ENCODE measurements at regions not wholly inside any gene's neighbourhood (a gene's known extent, or its start where the extent isn't known, plus 50 kb on each side); places are given as distances from the start of the nearest gene placed in this dataset.

DNA sequence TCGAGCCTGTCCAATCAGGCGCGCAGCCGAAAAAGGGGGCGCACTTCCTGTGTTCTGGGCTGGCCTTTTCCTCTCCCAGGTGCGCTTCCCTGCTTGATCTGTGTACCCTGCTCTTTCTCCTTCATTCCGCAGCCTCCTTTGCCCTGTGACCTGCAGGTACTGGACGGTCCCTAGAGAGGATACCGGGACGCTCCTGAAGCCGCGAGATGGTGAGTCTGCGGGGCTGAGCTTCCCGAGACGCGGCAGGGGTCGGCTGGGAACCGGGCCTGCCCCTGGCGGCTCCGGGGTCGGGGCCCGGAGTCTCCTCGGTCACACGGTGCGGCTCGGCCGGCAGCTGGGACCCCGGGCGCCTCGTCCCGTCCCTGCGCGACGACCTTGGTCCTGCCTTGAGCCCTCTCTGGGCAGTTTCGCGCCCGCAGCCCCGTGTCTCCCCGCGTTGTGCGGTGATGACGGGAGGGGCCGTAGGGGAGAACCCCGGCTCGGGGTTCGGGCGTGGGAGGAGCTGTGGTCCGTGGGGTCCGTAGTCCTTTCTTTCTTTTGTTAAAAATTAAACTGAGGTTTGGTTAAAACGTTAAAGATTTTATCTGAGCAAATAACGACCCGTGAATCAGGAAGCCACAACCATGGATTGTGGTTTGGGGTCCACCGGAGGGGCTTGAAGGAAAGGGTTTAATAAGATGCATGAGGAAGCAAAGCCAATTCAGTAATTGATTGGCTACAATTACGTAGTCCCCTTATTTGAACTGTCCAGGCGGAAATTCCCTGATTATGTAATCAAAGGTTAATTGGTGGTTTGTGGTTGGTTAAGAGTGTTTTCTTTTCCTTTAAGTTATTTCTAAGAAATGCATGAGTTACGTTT, 172.8 kb upstream of the ZNF267 start:
- no peak overlapping the region for H3K27ac ChIP-seq (ENCODE audit: low read length)
- H3K4me2 ChIP-seq (ENCODE audit: low read depth, low read length): peak overlapping the region; percentile 35; the same call in 1 of the 2 replicates
- peak overlapping the region; percentile 69 for H2AFZ ChIP-seq (ENCODE audit: low read length)
- H3K4me1 ChIP-seq (ENCODE audit: low read length): no peaks in the 10 kb centered on the region
- H3K9me2 ChIP-seq (replicated peaks; ENCODE audit: insufficient read depth, low read length): no peaks in the 10 kb centered on the region
- no peaks in the 10 kb centered on the region for H3F3A ChIP-seq (ENCODE audit: insufficient read depth, low read length)
- peak overlapping the region; percentile 50; the same call in 1 of the 2 replicates for H3K9ac ChIP-seq (ENCODE audit: low read length)
- TF ChIP-seq EZH2phosphoT487 (IDR thresholded peaks at IDR 0.05; ENCODE audit: low read length) (no peak), EZH2 (optimal IDR thresholded peaks at IDR 0.05; ENCODE audit: low read depth, low read length) (no peak)
- TF ChIP-seq, protein P1, sequence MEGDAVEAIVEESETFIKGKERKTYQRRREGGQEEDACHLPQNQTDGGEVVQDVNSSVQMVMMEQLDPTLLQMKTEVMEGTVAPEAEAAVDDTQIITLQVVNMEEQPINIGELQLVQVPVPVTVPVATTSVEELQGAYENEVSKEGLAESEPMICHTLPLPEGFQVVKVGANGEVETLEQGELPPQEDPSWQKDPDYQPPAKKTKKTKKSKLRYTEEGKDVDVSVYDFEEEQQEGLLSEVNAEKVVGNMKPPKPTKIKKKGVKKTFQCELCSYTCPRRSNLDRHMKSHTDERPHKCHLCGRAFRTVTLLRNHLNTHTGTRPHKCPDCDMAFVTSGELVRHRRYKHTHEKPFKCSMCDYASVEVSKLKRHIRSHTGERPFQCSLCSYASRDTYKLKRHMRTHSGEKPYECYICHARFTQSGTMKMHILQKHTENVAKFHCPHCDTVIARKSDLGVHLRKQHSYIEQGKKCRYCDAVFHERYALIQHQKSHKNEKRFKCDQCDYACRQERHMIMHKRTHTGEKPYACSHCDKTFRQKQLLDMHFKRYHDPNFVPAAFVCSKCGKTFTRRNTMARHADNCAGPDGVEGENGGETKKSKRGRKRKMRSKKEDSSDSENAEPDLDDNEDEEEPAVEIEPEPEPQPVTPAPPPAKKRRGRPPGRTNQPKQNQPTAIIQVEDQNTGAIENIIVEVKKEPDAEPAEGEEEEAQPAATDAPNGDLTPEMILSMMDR (IDR thresholded peaks at IDR 0.05; ENCODE audit: low read length): no peak
- H3K9me3 ChIP-seq (replicated peaks; ENCODE audit: insufficient read depth, low read length): no peaks in the 10 kb centered on the region
- H3K27me3 ChIP-seq (replicated peaks; ENCODE audit: insufficient read depth, low read length): no peaks in the 10 kb centered on the region
- H3K36me3 ChIP-seq (replicated peaks; ENCODE audit: insufficient read depth, low read length): no peaks in the 10 kb centered on the region
- peak overlapping the region; percentile 66 for H3K4me3 ChIP-seq (ENCODE audit: low read length)
- peak; percentile 63 for DNase-seq
- H3K79me2 ChIP-seq (ENCODE audit: low read length): no peaks in the 10 kb centered on the region
- no peaks in the 10 kb centered on the region for H4K20me1 ChIP-seq (ENCODE audit: insufficient read depth, low read length)

- DNase-seq: no peak
- no peaks in the 10 kb centered on the region for H3K27me3 ChIP-seq (replicated peaks; ENCODE audit: insufficient read depth, low read length)
- no peak overlapping the region for H2AFZ ChIP-seq (ENCODE audit: low read length)
- no peaks in the 10 kb centered on the region for H4K20me1 ChIP-seq (ENCODE audit: insufficient read depth, low read length)
- H3K27ac ChIP-seq (ENCODE audit: low read length): no peak overlapping the region
- TF ChIP-seq EZH2 (optimal IDR thresholded peaks at IDR 0.05; ENCODE audit: low read depth, low read length) (no peak), EZH2phosphoT487 (IDR thresholded peaks at IDR 0.05; ENCODE audit: low read length) (no peak)
- TF ChIP-seq, protein P1 (IDR thresholded peaks at IDR 0.05; ENCODE audit: low read length): no peak
- H3K9me2 ChIP-seq (replicated peaks; ENCODE audit: insufficient read depth, low read length): no peaks in the 10 kb centered on the region
- H3K9ac ChIP-seq (ENCODE audit: low read length): no peak overlapping the region
- H3K79me2 ChIP-seq (ENCODE audit: low read length): no peaks in the 10 kb centered on the region
- H3K4me2 ChIP-seq (ENCODE audit: low read depth, low read length): no peak overlapping the region
- no peaks in the 10 kb centered on the region for H3K4me1 ChIP-seq (ENCODE audit: low read length)
- H3K9me3 ChIP-seq (replicated peaks; ENCODE audit: insufficient read depth, low read length): no peaks in the 10 kb centered on the region
- no peak overlapping the region for H3K4me3 ChIP-seq (ENCODE audit: low read length)
- H3F3A ChIP-seq (ENCODE audit: insufficient read depth, low read length): no peaks in the 10 kb centered on the region
- H3K36me3 ChIP-seq (replicated peaks; ENCODE audit: insufficient read depth, low read length): no peaks in the 10 kb centered on the region
Observed at GRCh38 chr16:31701734-31702133, 171.9 kb upstream of the ZNF267 start.

- H3K36me3 ChIP-seq (replicated peaks; ENCODE audit: insufficient read depth, low read length): no peaks in the 10 kb centered on the region
- no peak overlapping the region for H3K4me2 ChIP-seq (ENCODE audit: low read depth, low read length)
- H3K4me3 ChIP-seq (ENCODE audit: low read length): no peak overlapping the region
Observed at GRCh38 chr16:31702796-31703195, 170.8 kb upstream of the ZNF267 start.

More at GRCh38 chr16:31702796-31703195, 170.8 kb upstream of the ZNF267 start:
- Histone ChIP-seq H3K9me3 (replicated peaks; ENCODE audit: insufficient read depth, low read length) (no peaks in the 10 kb centered on the region), H3K27me3 (replicated peaks; ENCODE audit: insufficient read depth, low read length) (no peaks in the 10 kb centered on the region), H2AFZ (ENCODE audit: low read length) (no peak overlapping the region), H3K9me2 (replicated peaks; ENCODE audit: insufficient read depth, low read length) (no peaks in the 10 kb centered on the region), H4K20me1 (ENCODE audit: insufficient read depth, low read length) (no peaks in the 10 kb centered on the region), H3K9ac (ENCODE audit: low read length) (no peak overlapping the region), H3K79me2 (ENCODE audit: low read length) (no peaks in the 10 kb centered on the region), H3F3A (ENCODE audit: insufficient read depth, low read length) (no peaks in the 10 kb centered on the region), H3K27ac (ENCODE audit: low read length) (no peak overlapping the region), H3K4me1 (ENCODE audit: low read length) (no peaks in the 10 kb centered on the region)
- no peak for TF ChIP-seq EZH2phosphoT487 (IDR thresholded peaks at IDR 0.05; ENCODE audit: low read length)
- no peak for TF ChIP-seq EZH2 (optimal IDR thresholded peaks at IDR 0.05; ENCODE audit: low read depth, low read length)
- TF ChIP-seq, protein P1 (IDR thresholded peaks at IDR 0.05; ENCODE audit: low read length): no peak
- no peak for DNase-seq
